ENCODE measurements at regions not wholly inside any gene's neighbourhood (a gene's known extent, or its start where the extent isn't known, plus 50 kb on each side); places are given as distances from the start of the nearest gene placed in this dataset.

DNA sequence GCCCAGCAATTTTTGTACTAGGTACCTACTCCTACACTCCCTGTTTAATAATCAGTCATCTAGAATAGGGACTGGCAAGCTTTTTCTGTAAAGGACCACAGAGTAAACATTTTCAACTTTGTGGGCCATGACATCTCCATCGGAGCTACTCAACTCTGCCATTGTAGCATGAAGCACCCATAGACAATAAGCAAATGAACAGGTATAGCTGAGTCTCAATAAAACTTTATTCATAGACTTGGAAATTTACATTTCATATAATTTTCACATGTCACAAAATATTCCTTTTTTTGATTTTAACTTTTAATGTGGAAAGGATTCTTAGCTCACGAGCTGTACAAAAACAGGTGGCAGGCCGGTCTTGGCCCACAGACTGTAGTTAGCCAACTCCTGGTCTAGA, 345.8 kb downstream of the SOX9 start:
- TF ChIP-seq, protein P1, sequence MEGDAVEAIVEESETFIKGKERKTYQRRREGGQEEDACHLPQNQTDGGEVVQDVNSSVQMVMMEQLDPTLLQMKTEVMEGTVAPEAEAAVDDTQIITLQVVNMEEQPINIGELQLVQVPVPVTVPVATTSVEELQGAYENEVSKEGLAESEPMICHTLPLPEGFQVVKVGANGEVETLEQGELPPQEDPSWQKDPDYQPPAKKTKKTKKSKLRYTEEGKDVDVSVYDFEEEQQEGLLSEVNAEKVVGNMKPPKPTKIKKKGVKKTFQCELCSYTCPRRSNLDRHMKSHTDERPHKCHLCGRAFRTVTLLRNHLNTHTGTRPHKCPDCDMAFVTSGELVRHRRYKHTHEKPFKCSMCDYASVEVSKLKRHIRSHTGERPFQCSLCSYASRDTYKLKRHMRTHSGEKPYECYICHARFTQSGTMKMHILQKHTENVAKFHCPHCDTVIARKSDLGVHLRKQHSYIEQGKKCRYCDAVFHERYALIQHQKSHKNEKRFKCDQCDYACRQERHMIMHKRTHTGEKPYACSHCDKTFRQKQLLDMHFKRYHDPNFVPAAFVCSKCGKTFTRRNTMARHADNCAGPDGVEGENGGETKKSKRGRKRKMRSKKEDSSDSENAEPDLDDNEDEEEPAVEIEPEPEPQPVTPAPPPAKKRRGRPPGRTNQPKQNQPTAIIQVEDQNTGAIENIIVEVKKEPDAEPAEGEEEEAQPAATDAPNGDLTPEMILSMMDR (IDR thresholded peaks at IDR 0.05), result no peak
- TF ChIP-seq POLR2A (IDR thresholded peaks at IDR 0.05), result no peak

Data from thyroid gland (tissue), 4 donors.